Osteocyte (in vitro differentiated cells): ENCODE measurements at regions not wholly inside any gene's neighbourhood (a gene's known extent, or its start where the extent isn't known, plus 50 kb on each side); places are given as distances from the start of the nearest gene placed in this dataset.

Source experiments
- DNase-seq: peaks from one replicate; pipeline ENCODE4 v3.0.0; 2021; ENCODE audit warnings: mixed read lengths; ENCODE audit not compliant: unreplicated experiment; ENCODE audit errors: extremely low spot score
- H3K27ac Mint-ChIP-seq: one replicate; pipeline ENCODE4 v1.8.0; 2021; ENCODE audit warnings: mild to moderate bottlenecking, mixed read lengths; ENCODE audit not compliant: unreplicated experiment
- H3K27me3 Mint-ChIP-seq: one replicate; pipeline ENCODE4 v1.8.0; 2021; ENCODE audit warnings: mixed read lengths; ENCODE audit not compliant: unreplicated experiment
- H3K36me3 Mint-ChIP-seq: one replicate; pipeline ENCODE4 v1.8.0; 2021; ENCODE audit warnings: mixed read lengths; ENCODE audit not compliant: unreplicated experiment
- H3K4me1 Mint-ChIP-seq: one replicate; pipeline ENCODE4 v1.8.0; 2021; ENCODE audit warnings: mixed read lengths; ENCODE audit not compliant: unreplicated experiment
- H3K4me3 Mint-ChIP-seq: one replicate; pipeline ENCODE4 v1.8.0; 2021; ENCODE audit warnings: mild to moderate bottlenecking, moderate library complexity, mixed read lengths; ENCODE audit not compliant: unreplicated experiment
- H3K9me3 Mint-ChIP-seq: one replicate; pipeline ENCODE4 v1.8.0; 2021; ENCODE audit warnings: mixed read lengths; ENCODE audit not compliant: unreplicated experiment
- CTCF ChIP-seq: fragments of 200-600 bp; sonication (generic); IDR thresholded peaks from 2 replicates; pipeline ENCODE4 v1.5.0; 2021; ENCODE audit warnings: antibody characterized with exemption, mild to moderate bottlenecking, moderate library complexity

GRCh38 chr18:51862051-51862715, 477.8 kb upstream of the DCC start:
- DNase-seq, result no peak
- Mint-ChIP-seq H3K9me3 (peaks cover 28% of the 10 kb centered on the region), H3K36me3 (no peaks in the 10 kb centered on the region), H3K4me3 (no peak overlapping the region), H3K27ac (no peak overlapping the region), H3K27me3 (no peaks in the 10 kb centered on the region), H3K4me1 (no peaks in the 10 kb centered on the region)
- TF ChIP-seq CTCF, result no peak

DNA sequence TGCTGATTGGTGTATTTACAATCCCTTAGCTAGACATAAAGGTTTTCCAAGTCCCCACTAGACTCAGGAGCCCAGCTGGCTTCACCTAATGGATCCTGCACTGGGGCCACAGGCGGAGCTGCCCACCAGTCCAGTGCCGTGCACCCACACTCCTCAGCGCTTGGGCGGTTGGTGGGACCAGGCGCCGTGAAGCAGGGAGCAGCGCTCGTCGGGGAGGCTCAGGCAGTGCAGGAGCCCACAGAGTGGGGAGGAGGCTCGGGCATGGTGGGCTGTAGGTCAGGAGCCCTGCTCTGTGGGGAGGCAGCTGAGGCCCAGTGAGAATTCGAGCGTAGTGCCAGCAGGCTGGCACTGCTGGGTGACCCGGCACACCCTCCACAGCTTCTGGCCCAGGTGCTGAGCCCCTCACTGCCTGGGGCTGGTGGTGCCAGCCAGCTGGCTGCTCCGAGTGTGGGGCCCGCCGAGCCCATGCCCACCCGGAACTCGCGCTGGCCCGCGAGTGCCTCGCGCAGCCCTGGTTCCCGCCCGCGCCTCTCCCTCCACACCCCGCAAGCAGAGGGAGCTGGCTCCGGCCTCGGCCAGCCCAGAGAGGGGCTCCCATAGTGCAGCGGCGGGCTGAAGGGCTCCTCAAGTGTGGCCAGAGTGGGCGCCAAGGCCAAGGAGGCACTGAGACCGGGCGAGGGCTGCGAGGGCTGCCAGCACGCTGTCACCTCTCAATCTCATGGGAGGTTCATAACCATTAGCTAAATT, 475.6 kb upstream of the DCC start:
- DNase-seq, result no peak
- Mint-ChIP-seq H3K27ac (no peak overlapping the region), H3K36me3 (no peaks in the 10 kb centered on the region), H3K4me1 (no peaks in the 10 kb centered on the region), H3K27me3 (no peaks in the 10 kb centered on the region), H3K4me3 (no peak overlapping the region), H3K9me3 (peaks cover 29% of the 10 kb centered on the region)
- no peak for TF ChIP-seq CTCF

DNA sequence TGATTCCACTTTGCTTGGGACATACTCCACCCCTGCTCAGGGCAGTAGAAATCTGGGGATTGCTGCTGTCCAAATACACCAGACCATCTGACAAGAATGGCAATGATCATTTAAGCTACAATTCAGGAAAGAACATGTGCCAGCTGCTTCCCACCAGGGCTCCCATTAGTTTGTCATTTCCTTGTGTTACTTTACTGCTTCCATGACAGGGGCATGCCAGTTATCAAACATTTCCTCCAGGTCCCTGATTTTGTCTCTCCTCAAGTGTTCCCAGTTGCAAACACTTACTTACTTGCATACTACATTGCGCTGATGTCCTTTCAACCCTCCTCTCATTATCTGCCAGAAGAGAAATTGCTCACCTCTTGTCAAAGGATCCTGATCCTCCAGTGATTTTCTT, 474.5 kb upstream of the DCC start:
- H3K9me3 Mint-ChIP-seq, result peaks cover 39% of the 10 kb centered on the region

DNA sequence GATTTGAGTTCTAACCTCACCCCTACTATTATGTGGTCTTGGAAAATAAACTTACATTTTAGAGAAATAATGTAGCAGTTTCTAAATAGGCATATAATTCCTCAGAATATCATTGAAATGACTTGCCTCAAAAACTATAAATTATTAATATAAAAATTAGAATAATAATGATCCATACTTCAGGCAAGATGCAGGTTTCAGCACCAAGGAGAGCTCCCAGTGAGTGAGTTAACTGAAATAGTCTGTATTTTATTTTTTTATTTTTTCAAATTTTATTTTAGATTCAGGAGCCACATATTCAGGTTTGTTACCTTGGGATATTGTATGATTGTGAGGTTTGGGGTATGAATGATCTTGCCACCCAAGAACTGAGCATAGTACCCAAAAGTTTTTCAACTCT, 472.2 kb upstream of the DCC start:
- Mint-ChIP-seq H3K27ac (no peak overlapping the region), H3K9me3 (peaks cover 44% of the 10 kb centered on the region)

More for the DNA sequence above, 474.5 kb upstream of the DCC start:
- no peak for DNase-seq
- Mint-ChIP-seq H3K4me1 (no peaks in the 10 kb centered on the region), H3K27ac (no peak overlapping the region), H3K36me3 (no peaks in the 10 kb centered on the region), H3K4me3 (no peak overlapping the region), H3K27me3 (no peaks in the 10 kb centered on the region)
- no peak for TF ChIP-seq CTCF

More for the DNA sequence above, 472.2 kb upstream of the DCC start:
- no peak for TF ChIP-seq CTCF
- Mint-ChIP-seq H3K36me3 (no peaks in the 10 kb centered on the region), H3K27me3 (no peaks in the 10 kb centered on the region), H3K4me3 (no peak overlapping the region), H3K4me1 (no peaks in the 10 kb centered on the region)
- no peak for DNase-seq
